GM12864 (cell line): ENCODE measurements at regions not wholly inside any gene's neighbourhood (a gene's known extent, or its start where the extent isn't known, plus 50 kb on each side); places are given as distances from the start of the nearest gene placed in this dataset.
"Not testable (repeated sequence)": the region's sequence is repeated elsewhere in the genome, so short reads cannot be mapped to it uniquely, and the experiment has no call there.

Experiments
- DNase-seq: peaks from one replicate; pipeline ENCODE4 v3.0.0-alpha.2; 2011; ENCODE audit warnings: low read depth
- H3K4me3 ChIP-seq: 2 replicates; pipeline ENCODE4 v1.5.1; 2011; ENCODE audit warnings: mild to moderate bottlenecking, low read depth, low read length, control low read depth
- CTCF ChIP-seq: IDR thresholded peaks from 2 replicates; pipeline ENCODE4 v1.5.1; 2011; ENCODE audit warnings: low read depth, mild to moderate bottlenecking, moderate library complexity, low read length, control low read depth, inconsistent platforms; ENCODE audit errors: missing control alignments

- TF ChIP-seq CTCF, result no peak
- H3K4me3 ChIP-seq, result no peak overlapping the region
- DNase-seq, result no peak
Observed at GRCh38 chr9:84070590-84070989, 90.0 kb downstream of the RMI1 start.

- no peak overlapping the region for H3K4me3 ChIP-seq
- no peak for DNase-seq
- no peak for TF ChIP-seq CTCF
Observed at GRCh38 chr9:84072621-84073180, 92.1 kb downstream of the RMI1 start.

GRCh38 chr9:84075004-84075403 lies 94.4 kb downstream of the RMI1 start:
- TF ChIP-seq CTCF, result no peak
- no peak for DNase-seq
- H3K4me3 ChIP-seq, result no peak overlapping the region

- TF ChIP-seq CTCF, result no peak
- no peak overlapping the region for H3K4me3 ChIP-seq
- DNase-seq, result no peak
Observed at GRCh38 chr9:84076384-84076783, 95.8 kb downstream of the RMI1 start.

GRCh38 chr9:84077816-84078215 lies 97.2 kb downstream of the RMI1 start:
- DNase-seq, H3K4me3 ChIP-seq: not testable (repeated sequence)

- H3K4me3 ChIP-seq, result no peak overlapping the region
- no peak for DNase-seq
- TF ChIP-seq CTCF, result no peak
Observed at GRCh38 chr9:84079994-84080393, 99.4 kb downstream of the RMI1 start.

- no peak for DNase-seq
- H3K4me3 ChIP-seq, result no peak overlapping the region
- no peak for TF ChIP-seq CTCF
Observed at GRCh38 chr9:84101964-84102632, 121.5 kb downstream of the RMI1 start.
